Memory B cell (primary cell): ENCODE measurements at regions not wholly inside any gene's neighbourhood (a gene's known extent, or its start where the extent isn't known, plus 50 kb on each side); places are given as distances from the start of the nearest gene placed in this dataset.
A peak's percentile ranks its signal among the peaks of the same experiment; 100 is the strongest.

Source experiments
- ATAC-seq: fragments of 150-1000 bp; cut with Tn5 transposase; 2 replicates; pipeline ENCODE4 v1.10.0; 2021; ENCODE audit warnings: low read depth, mild to moderate bottlenecking, moderate library complexity
- DNase-seq, 2 donors: peaks; one replicate each; pipeline ENCODE4 v3.0.0; 2022; ENCODE audit warnings: low spot score in 2 of 2
- H3K27ac Mint-ChIP-seq: one replicate; pipeline ENCODE4 v1.8.0; 2022; ENCODE audit warnings: mild to moderate bottlenecking, moderate library complexity, mixed read lengths
- H3K27me3 Mint-ChIP-seq: one replicate; pipeline ENCODE4 v1.8.0; 2022; ENCODE audit warnings: mixed read lengths
- H3K36me3 Mint-ChIP-seq: one replicate; pipeline ENCODE4 v1.8.0; 2022; ENCODE audit warnings: mild to moderate bottlenecking, mixed read lengths
- H3K4me1 Mint-ChIP-seq: one replicate; pipeline ENCODE4 v1.8.0; 2022; ENCODE audit warnings: mixed read lengths
- H3K4me3 Mint-ChIP-seq: one replicate; pipeline ENCODE4 v1.8.0; 2022; ENCODE audit warnings: mild to moderate bottlenecking, moderate library complexity, mixed read lengths
- H3K9me3 Mint-ChIP-seq: one replicate; pipeline ENCODE4 v1.8.0; 2022; ENCODE audit warnings: mixed read lengths

DNA sequence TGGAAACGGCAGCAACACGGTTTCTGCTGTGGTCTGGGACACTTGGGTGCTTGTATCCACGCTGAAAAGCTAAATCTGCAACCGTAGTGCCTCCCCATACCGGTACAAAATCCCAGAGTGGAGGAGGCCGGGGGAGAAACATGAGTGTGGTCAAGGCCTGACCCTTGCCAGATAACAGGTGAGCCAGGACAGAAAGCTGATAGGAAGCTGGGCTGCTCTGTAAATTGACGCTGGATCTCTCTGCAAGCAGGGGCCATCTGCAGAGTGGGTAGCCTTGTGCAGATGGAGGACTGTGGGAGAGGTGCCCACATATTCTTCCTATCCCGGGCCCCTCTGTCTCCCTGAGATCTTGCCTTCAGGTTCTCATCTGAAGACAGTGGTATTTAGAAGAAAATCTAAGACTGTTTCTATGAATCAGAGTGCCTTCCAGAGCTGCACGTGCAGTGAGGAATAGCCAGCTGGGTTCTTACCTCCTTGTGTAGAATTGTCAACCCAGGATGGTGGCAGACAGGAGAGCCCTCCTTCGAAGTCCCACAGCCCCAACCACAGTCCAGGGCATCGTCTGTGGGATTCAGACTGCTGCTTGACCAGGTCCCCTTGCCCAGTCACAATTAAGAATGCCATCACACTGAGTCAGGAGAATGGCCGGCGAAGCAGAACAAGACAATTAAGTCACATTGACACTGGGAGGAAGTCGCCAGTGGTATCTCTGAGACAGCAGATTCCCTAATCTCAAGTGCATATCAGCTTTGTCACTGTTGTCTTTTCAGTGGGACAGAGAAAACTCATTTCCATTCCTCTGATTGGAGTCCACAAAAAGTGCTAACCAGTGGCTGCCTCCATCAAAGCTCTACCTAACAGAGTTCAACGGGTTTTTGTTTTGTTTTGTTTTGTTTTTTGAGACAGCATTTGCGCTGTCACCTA, 100.0 kb upstream of the RIPOR2 start:
- Mint-ChIP-seq H3K36me3 (peaks cover 4% of the 10 kb centered on the region), H3K4me1 (peaks cover 39% of the 10 kb centered on the region), H3K27me3 (no peaks in the 10 kb centered on the region), H3K9me3 (no peaks in the 10 kb centered on the region), H3K27ac (peak overlapping the region; percentile 91), H3K4me3 (peak overlapping the region; percentile 85)
- ATAC-seq (peak; percentile 40), DNase-seq (no peak)

- H3K9me3 Mint-ChIP-seq = no peaks in the 10 kb centered on the region
- DNase-seq (no peak), ATAC-seq (no peak)
- H3K27ac Mint-ChIP-seq = peak overlapping the region; percentile 91
- peak overlapping the region; percentile 85 for H3K4me3 Mint-ChIP-seq
- H3K4me1 Mint-ChIP-seq = peaks cover 46% of the 10 kb centered on the region
- peaks cover 2% of the 10 kb centered on the region for H3K36me3 Mint-ChIP-seq
- H3K27me3 Mint-ChIP-seq = no peaks in the 10 kb centered on the region
Observed at GRCh38 chr6:25036461-25036860, 100.7 kb upstream of the RIPOR2 start.

- no peaks in the 10 kb centered on the region for H3K9me3 Mint-ChIP-seq
- H3K4me3 Mint-ChIP-seq = peak overlapping the region; percentile 14
- ATAC-seq (no peak), DNase-seq (no peak)
- H3K27me3 Mint-ChIP-seq = no peaks in the 10 kb centered on the region
- H3K36me3 Mint-ChIP-seq = peaks cover 2% of the 10 kb centered on the region
- peak overlapping the region; percentile 97 for H3K27ac Mint-ChIP-seq
- peaks cover 60% of the 10 kb centered on the region for H3K4me1 Mint-ChIP-seq
Observed at GRCh38 chr6:25038300-25038699, 102.5 kb upstream of the RIPOR2 start.

DNA sequence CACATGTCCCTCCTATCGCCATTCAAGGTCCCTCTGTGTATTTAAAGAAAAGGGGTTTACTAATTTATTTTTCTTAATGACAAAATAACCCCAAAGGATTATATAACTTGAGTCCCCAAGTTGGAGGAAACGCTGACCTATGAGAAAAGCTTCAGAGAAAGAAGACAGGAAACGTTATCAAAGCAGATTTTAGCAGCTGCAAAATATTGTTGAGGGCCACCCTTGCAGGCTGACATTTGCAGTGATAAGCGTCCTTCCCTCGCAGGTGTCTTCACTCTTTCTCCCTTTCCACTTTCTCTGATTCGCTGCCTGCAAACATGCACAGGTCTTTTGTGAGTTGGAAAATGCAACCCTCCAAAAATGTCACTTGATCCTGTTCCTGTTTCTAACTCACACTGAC, 103.2 kb upstream of the RIPOR2 start:
- Mint-ChIP-seq H3K9me3 (no peaks in the 10 kb centered on the region), H3K27me3 (no peaks in the 10 kb centered on the region), H3K4me1 (peaks cover 59% of the 10 kb centered on the region), H3K27ac (peak overlapping the region; percentile 97), H3K36me3 (peaks cover 2% of the 10 kb centered on the region), H3K4me3 (peak overlapping the region; percentile 91)
- DNase-seq (no peak), ATAC-seq (no peak)

GRCh38 chr6:25041485-25042035, 105.8 kb upstream of the RIPOR2 start:
- Mint-ChIP-seq H3K27me3 (no peaks in the 10 kb centered on the region), H3K27ac (peak overlapping the region; percentile 97), H3K4me3 (peak overlapping the region; percentile 91), H3K36me3 (peaks cover 2% of the 10 kb centered on the region), H3K9me3 (no peaks in the 10 kb centered on the region), H3K4me1 (peaks cover 48% of the 10 kb centered on the region)
- no peak for DNase-seq
- no peak for ATAC-seq

DNA sequence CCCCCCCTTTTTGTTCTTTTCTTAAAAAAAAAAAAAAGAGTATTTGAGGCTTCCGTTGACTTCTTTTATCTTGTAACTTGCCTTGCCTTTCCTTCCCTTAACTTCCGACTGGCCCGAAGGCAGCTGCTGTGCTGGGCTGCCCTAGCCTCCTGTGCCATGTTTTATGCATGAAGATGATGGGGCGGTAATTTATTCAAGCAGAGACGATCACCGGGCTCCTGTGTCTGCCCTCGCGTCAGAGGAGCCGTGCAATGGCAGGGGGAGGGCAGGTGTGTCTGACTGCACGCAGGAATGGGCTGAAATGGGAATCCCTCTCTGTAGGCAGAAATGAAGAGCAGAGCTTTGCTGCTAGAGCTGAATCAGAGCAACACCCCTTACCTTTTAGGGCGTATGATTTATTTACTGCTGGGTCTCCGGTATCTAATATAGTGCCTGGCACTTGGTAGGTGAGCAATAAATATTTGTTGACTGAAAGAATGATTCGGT, 106.3 kb upstream of the RIPOR2 start:
- peak in 1 of 2 donors; percentile 38 for DNase-seq
- no peaks in the 10 kb centered on the region for H3K9me3 Mint-ChIP-seq
- H3K4me3 Mint-ChIP-seq = peak overlapping the region; percentile 91

GRCh38 chr6:25042536-25042935, 106.8 kb upstream of the RIPOR2 start:
- no peaks in the 10 kb centered on the region for H3K9me3 Mint-ChIP-seq
- H3K36me3 Mint-ChIP-seq = peaks cover 2% of the 10 kb centered on the region
- H3K4me3 Mint-ChIP-seq = peak overlapping the region; percentile 91
- DNase-seq (no peak), ATAC-seq (peak; percentile 60)
- H3K4me1 Mint-ChIP-seq = peaks cover 45% of the 10 kb centered on the region
- H3K27ac Mint-ChIP-seq = peak overlapping the region; percentile 97
- H3K27me3 Mint-ChIP-seq = no peaks in the 10 kb centered on the region

More for the DNA sequence above, 106.3 kb upstream of the RIPOR2 start:
- peaks cover 2% of the 10 kb centered on the region for H3K36me3 Mint-ChIP-seq
- peaks cover 47% of the 10 kb centered on the region for H3K4me1 Mint-ChIP-seq
- ATAC-seq = peak; percentile 62
- peak overlapping the region; percentile 97 for H3K27ac Mint-ChIP-seq
- H3K27me3 Mint-ChIP-seq = no peaks in the 10 kb centered on the region

DNA sequence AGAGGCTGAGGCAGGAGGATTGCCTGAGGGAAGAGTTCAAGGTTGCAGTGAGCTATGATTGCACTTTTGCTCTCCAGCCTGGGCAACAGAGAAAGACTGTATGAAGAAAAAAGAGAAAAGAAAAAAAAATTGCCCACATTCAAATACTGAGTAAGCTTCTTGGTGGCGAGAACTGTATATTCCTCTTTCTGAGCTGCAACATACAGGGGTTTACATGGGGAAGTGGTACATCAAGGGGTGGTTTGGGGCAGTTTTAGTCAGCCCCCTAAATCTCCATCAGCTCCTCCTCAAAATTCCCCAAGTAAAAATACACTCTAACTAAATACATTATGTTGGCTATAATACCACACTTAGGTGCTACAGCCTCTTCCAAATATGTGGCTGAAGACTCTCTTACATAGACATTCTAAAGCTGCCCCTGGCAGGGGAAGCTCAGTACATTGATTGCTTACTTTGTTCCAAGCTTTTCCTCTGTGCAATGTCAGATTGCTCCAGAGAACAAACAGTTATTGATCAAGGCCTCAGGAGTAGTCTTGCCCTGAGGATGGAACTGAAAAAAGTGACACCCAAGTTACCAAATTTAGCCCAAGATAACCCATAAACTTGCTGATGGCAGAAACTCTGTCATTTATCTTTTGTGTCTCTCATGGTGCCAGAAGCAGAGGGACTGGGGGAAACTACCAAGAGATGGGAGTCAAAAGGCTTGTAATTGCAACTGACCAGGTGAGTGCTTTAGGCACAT, 107.4 kb upstream of the RIPOR2 start:
- no peaks in the 10 kb centered on the region for H3K36me3 Mint-ChIP-seq
- H3K4me1 Mint-ChIP-seq = peaks cover 48% of the 10 kb centered on the region
- DNase-seq = no peak
- peak overlapping the region; percentile 91 for H3K4me3 Mint-ChIP-seq
- no peaks in the 10 kb centered on the region for H3K9me3 Mint-ChIP-seq
- peak overlapping the region; percentile 97 for H3K27ac Mint-ChIP-seq
- no peaks in the 10 kb centered on the region for H3K27me3 Mint-ChIP-seq
- peak; percentile 73 for ATAC-seq

GRCh38 chr6:25043892-25044291, 108.1 kb upstream of the RIPOR2 start:
- no peaks in the 10 kb centered on the region for H3K36me3 Mint-ChIP-seq
- peaks cover 51% of the 10 kb centered on the region for H3K4me1 Mint-ChIP-seq
- no peak for ATAC-seq
- H3K9me3 Mint-ChIP-seq = no peaks in the 10 kb centered on the region
- H3K4me3 Mint-ChIP-seq = no peak overlapping the region
- H3K27me3 Mint-ChIP-seq = no peaks in the 10 kb centered on the region
- no peak overlapping the region for H3K27ac Mint-ChIP-seq
- no peak for DNase-seq

DNA sequence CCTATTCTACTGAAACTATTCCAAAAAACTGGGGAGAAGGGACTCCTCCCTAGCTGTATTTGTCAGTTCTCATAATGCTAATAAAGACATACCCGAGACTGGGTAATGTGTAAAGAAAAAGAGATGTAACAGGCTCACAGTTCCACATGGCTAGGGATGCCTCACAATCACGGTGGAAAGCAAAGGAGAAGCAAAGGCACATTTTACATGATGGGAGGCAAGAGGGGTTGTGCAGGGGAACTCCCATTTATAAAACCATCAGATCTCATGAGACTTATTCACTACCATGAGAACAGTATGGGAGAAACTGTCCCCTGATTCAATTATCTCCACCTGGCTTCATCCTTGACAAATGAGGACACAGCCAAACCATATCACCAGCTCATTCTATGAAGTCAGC, 111.2 kb upstream of the RIPOR2 start:
- no peak for ATAC-seq
- no peaks in the 10 kb centered on the region for H3K27me3 Mint-ChIP-seq
- H3K9me3 Mint-ChIP-seq = no peaks in the 10 kb centered on the region
- H3K4me3 Mint-ChIP-seq = no peak overlapping the region
- DNase-seq = no peak
- no peaks in the 10 kb centered on the region for H3K36me3 Mint-ChIP-seq
- H3K4me1 Mint-ChIP-seq = peaks cover 56% of the 10 kb centered on the region
- H3K27ac Mint-ChIP-seq = peak overlapping the region; percentile 2

DNA sequence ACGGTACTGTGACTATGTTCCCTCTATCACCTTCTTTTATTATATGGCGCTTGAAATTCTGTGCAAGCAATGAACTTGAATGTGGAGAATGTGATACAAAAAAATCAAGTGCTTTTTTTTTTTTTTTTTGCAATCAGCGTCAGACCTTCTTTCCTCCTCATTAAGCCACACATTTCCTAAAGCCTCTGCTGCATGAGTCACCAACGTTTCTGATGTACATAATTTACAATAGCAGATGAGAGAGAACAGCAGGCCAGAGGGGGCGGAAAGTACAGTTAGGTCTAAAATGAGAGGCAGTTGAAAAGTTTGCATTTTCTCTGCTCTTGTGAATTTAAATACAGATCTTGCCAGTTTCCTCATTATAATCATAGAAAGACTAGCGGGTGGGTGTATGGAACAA, 114.6 kb upstream of the RIPOR2 start:
- H3K4me1 Mint-ChIP-seq = peaks cover 58% of the 10 kb centered on the region
- H3K9me3 Mint-ChIP-seq = no peaks in the 10 kb centered on the region
- ATAC-seq = peak; percentile 49
- DNase-seq = no peak
- H3K4me3 Mint-ChIP-seq = peak overlapping the region; percentile 73
- H3K27me3 Mint-ChIP-seq = no peaks in the 10 kb centered on the region
- H3K36me3 Mint-ChIP-seq = no peaks in the 10 kb centered on the region
- H3K27ac Mint-ChIP-seq = peak overlapping the region; percentile 86

- peak overlapping the region; percentile 86 for H3K27ac Mint-ChIP-seq
- DNase-seq (no peak), ATAC-seq (no peak)
- no peaks in the 10 kb centered on the region for H3K27me3 Mint-ChIP-seq
- H3K4me1 Mint-ChIP-seq = peaks cover 63% of the 10 kb centered on the region
- peak overlapping the region; percentile 73 for H3K4me3 Mint-ChIP-seq
- H3K9me3 Mint-ChIP-seq = no peaks in the 10 kb centered on the region
- H3K36me3 Mint-ChIP-seq = no peaks in the 10 kb centered on the region
Observed at GRCh38 chr6:25051083-25051482, 115.3 kb upstream of the RIPOR2 start.

DNA sequence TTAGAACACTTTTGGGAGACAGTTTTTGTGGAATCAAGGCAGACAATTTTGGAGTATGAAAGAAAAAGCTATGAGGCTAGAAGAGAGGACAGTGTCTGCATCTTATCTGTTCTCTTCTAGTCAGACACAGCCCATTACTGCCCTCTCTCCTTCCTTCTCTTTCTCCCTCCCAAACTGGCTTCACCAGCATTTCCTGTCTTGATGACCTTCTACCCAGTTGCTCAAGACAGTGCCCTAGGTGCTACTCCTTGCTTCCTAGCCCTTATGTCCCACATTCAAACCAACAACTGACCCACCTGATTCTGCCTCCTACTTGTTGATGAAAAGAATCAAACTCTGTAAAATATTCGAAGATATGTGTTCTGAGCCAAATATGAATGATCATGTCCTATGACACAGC, 116.4 kb upstream of the RIPOR2 start:
- H3K4me1 Mint-ChIP-seq = peaks cover 63% of the 10 kb centered on the region
- H3K9me3 Mint-ChIP-seq = no peaks in the 10 kb centered on the region
- no peak overlapping the region for H3K4me3 Mint-ChIP-seq

GRCh38 chr6:25053875-25054371, 118.2 kb upstream of the RIPOR2 start:
- DNase-seq (peak in 1 of 2 donors; percentile 54), ATAC-seq (peak; percentile 74)
- H3K27ac Mint-ChIP-seq = peak overlapping the region; percentile 86
- peak overlapping the region; percentile 58 for H3K4me3 Mint-ChIP-seq
- H3K4me1 Mint-ChIP-seq = peaks cover 55% of the 10 kb centered on the region
- no peaks in the 10 kb centered on the region for H3K36me3 Mint-ChIP-seq
- H3K9me3 Mint-ChIP-seq = no peaks in the 10 kb centered on the region
- H3K27me3 Mint-ChIP-seq = no peaks in the 10 kb centered on the region

More for the DNA sequence above, 116.4 kb upstream of the RIPOR2 start:
- Mint-ChIP-seq H3K36me3 (no peaks in the 10 kb centered on the region), H3K27ac (peak overlapping the region; percentile 86), H3K27me3 (no peaks in the 10 kb centered on the region)
- DNase-seq (no peak), ATAC-seq (no peak)
